ENCODE measurements at regions not wholly inside any gene's neighbourhood (a gene's known extent, or its start where the extent isn't known, plus 50 kb on each side); places are given as distances from the start of the nearest gene placed in this dataset.

DNA sequence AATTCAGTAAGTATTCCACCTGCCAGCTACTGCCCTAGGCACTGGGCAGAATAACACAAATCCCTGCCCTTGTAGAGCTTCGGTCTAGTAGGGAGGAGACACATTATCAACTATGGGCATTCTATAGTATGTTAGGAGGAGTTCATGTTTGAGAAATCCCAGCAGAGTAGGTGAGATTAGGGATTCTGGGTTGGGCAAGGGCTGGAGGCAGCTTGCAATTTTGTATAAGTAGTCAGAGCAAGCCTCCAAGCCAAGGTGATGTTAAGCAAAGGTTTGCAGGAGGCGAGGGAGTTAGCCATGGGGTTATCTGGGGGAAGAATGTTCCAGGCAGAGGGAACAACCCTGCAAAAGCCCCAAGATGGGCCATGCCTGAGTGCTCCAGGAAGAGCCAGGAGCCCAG lies 187.9 kb upstream of the HS6ST1 start:
- no peak for DNase-seq (ENCODE audit: low read depth)
- TF ChIP-seq, protein P1, sequence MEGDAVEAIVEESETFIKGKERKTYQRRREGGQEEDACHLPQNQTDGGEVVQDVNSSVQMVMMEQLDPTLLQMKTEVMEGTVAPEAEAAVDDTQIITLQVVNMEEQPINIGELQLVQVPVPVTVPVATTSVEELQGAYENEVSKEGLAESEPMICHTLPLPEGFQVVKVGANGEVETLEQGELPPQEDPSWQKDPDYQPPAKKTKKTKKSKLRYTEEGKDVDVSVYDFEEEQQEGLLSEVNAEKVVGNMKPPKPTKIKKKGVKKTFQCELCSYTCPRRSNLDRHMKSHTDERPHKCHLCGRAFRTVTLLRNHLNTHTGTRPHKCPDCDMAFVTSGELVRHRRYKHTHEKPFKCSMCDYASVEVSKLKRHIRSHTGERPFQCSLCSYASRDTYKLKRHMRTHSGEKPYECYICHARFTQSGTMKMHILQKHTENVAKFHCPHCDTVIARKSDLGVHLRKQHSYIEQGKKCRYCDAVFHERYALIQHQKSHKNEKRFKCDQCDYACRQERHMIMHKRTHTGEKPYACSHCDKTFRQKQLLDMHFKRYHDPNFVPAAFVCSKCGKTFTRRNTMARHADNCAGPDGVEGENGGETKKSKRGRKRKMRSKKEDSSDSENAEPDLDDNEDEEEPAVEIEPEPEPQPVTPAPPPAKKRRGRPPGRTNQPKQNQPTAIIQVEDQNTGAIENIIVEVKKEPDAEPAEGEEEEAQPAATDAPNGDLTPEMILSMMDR (conservative IDR thresholded peaks at IDR 0.05; ENCODE audit: low read length), result no peak
- H3K4me3 ChIP-seq (ENCODE audit: low read length), result no peak overlapping the region

DNA sequence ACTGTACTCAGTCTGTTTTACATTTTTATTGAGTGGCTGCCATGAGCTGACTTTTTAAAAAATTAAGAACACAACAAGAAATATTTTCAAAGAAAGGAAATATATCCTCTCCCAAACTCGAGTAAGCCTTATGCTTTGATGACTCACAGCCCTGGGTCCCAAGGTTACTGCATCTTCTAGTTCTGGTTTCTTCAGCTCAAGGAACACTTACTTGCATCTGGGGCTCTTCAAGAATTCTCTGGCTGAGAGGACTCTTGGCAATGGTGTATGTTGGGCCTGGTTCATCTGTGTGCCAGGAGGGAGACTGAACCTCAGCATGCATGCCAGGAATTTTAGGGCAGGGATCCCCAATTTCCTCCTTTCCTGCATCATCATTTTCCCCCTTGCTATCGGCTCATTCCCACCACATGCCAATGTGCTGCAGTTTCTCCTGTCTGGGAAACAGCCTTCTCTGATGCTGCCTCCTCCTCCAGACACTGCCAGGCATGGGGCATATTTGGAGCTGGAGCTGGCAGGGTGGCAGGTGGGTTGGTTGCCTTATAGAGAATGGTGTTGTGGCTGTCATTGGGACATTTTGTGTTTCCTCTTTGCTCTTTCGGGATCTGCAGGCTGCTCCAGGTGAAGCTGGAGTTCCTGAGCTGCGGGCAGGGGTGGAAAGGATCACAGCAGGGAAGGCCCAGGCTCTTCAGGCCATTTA lies 192.2 kb upstream of the HS6ST1 start:
- TF ChIP-seq, protein P1 (conservative IDR thresholded peaks at IDR 0.05; ENCODE audit: low read length), result no peak
- no peak overlapping the region for H3K4me3 ChIP-seq (ENCODE audit: low read length)
- DNase-seq (ENCODE audit: low read depth), result peak; percentile 58

DNA sequence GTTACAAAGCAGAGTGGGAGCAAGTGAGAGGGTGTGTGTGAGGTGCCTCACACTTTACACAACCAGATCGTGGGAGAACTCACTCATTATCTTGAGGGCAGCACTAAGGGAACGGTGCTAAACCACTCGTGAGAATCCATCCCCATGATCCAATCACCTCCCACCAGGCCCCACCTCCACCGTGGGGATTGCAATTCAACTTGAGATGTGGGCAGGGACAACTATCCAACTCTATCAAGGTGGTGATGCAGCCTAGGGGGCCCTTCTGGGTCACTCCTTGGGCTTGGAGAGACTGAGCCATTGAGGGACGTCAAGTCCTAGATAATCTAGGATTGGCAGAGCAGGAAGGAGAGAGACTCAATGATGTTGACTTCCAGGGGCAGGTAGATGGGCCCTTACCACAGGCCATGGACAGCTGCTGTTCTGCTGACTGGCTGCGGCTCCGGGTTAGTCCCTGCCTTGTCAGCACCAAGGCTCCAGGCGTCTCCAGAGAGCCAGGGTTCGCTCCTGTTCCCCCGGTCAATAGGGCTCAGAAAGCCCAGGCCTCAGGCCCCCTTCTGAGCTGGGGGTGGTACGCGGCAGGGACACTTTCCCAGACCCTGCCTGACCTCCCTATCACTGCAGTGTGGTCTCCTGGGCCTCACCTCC lies 193.2 kb upstream of the HS6ST1 start:
- H3K4me3 ChIP-seq (ENCODE audit: low read length), result no peak overlapping the region
- TF ChIP-seq, protein P1 (conservative IDR thresholded peaks at IDR 0.05; ENCODE audit: low read length), result no peak
- DNase-seq (ENCODE audit: low read depth), result no peak

DNA sequence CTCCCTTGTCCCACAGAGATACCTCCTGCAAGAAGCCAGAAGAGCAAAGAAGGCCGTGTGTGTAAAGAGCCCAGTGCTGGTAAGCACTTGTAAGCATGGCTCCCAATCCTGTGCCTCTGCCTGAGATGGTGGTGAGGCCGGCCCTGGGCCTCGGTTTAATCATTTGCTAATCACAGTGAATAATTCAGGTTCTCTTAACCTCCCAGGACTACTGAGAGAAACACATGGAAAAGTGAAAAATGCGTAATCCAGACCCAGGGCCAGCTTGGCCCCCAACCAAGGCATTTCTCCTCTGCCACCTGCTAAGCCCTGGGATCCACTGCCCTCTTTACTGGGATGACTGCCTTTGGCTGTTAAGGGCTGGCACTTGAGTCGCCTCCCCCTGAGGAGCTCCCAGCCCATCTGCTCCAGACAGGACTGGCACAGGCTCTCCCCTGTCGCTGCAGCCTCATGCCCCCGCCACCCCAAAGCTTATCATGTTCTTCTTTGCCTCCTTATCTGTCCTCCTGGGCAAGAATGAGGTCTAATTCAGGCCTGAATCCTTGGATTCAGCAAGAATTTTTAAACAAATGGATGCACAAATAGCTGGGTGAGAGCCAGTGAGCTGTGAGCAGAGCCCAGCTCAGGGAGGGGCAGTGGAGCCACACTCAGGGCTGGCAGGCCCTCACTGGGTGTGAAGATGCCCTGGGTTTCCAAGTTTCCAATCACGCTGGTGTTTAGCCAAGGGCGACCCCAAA lies 193.9 kb upstream of the HS6ST1 start:
- TF ChIP-seq, protein P1 (conservative IDR thresholded peaks at IDR 0.05; ENCODE audit: low read length), result no peak
- DNase-seq (ENCODE audit: low read depth), result no peak
- no peak overlapping the region for H3K4me3 ChIP-seq (ENCODE audit: low read length)

DNA sequence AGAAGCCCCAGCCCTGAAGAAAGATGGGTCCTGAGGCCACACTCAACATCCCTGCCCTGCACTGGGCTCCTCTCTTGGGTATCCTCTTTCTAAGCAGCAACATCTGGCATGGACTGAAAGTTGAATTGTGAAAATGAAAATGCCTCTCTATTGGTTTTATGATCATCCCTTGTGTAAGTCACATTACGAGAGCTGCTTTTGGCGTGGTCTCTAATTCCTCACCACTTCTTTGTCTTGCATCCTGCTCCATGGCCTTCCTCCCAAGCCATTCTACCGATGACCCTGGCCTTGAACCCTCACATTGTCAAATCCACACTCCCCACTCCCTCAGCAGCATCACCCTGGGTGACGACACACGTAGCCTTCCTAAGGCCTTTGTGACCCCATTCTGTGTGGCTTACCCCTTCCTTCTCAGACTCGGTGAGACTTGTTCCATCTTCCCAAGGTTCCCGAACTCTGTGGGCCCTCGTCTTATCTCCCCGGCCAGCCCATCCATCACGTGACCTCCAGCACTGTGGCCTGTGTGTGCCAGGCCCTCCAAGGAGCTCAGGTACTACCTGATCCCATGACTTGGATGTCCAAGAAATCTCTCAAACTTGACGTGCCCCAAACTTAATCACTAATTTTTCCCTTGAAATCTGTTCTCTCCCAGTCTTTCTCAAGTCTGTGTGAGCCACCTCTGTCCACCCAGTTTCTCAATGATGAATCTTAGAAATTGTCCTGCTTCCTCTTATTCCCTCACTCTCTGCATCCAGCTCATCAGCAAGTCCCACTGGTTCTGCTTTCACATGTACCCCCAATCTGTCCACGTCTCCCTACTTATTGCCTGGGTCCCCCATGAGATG lies 194.7 kb upstream of the HS6ST1 start:
- TF ChIP-seq, protein P1 (conservative IDR thresholded peaks at IDR 0.05; ENCODE audit: low read length), result no peak
- no peak overlapping the region for H3K4me3 ChIP-seq (ENCODE audit: low read length)
- DNase-seq (ENCODE audit: low read depth), result peak; percentile 8

DNA sequence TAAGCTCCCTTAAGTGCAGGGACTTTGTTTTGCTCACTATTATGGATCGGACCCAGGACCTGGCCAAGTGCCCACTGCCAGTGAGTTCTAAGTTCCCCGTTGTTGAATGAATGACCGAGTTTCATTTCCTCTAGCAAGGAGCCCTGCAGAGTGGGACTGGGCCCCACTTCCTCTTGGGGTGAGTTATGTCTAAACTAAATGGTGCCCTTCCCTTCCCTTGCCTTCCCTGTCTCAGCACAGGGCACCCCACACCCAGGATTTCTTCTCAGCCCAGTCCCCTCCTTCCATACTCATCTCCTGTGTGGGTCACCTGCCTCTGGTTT lies 195.3 kb upstream of the HS6ST1 start:
- no peak overlapping the region for H3K4me3 ChIP-seq (ENCODE audit: low read length)
- TF ChIP-seq, protein P1 (conservative IDR thresholded peaks at IDR 0.05; ENCODE audit: low read length), result no peak
- DNase-seq (ENCODE audit: low read depth), result no peak

Data from AG10803 (cell line).